ENCODE measurements at regions not wholly inside any gene's neighbourhood (a gene's known extent, or its start where the extent isn't known, plus 50 kb on each side); places are given as distances from the start of the nearest gene placed in this dataset.

- no peak overlapping the region for H3K14ac ChIP-seq (ENCODE audit: insufficient read depth, low read length)
- Mint-ChIP-seq H3K27ac (no peak overlapping the region), H3K4me3 (no peak overlapping the region), H3K36me3 (ENCODE audit: insufficient read depth in 1 of 3, low read depth in 3 of 3) (no peaks in the 10 kb centered on the region), H3K27me3 (ENCODE audit: low read depth) (no peaks in the 10 kb centered on the region), H3K9me3 (no peaks in the 10 kb centered on the region), H3K4me1 (peaks cover 3 to 5% of the 10 kb centered on the region in 2 experiments; a peak in 3 of 4 replicates)
- no peak overlapping the region for H3T11ph ChIP-seq (ENCODE audit: low read length)
- H3K23me2 ChIP-seq (ENCODE audit: insufficient read length, low read depth, low read length, poor library complexity, severe bottlenecking): no peaks in the 10 kb centered on the region
- whole genome bisulfite sequencing (ENCODE audit: extremely low coverage, insufficient read length, low lambda C conversion rate): no CpG with 5 or more reads among the region's 2 CpGs
- no peak overlapping the region for H2BK12ac ChIP-seq (ENCODE audit: insufficient read length, low read depth, low read length)
- H2AK5ac ChIP-seq (ENCODE audit: insufficient read length, low read length): no peak overlapping the region
- no peaks in the 10 kb centered on the region for H3K79me1 ChIP-seq (ENCODE audit: insufficient read depth, low read depth, low read length, poor library complexity, severe bottlenecking)
- H4K5ac ChIP-seq (ENCODE audit: insufficient read length, low read depth, low read length): no peak overlapping the region
- no peaks in the 10 kb centered on the region for H3K79me2 ChIP-seq (ENCODE audit: insufficient read depth, low read length)
- no peak overlapping the region for H4K91ac ChIP-seq (ENCODE audit: insufficient read length, low read depth, low read length)
- H3K56ac ChIP-seq (ENCODE audit: insufficient read length, low read depth, low read length): no peak overlapping the region
- TF ChIP-seq CTCF (conservative IDR thresholded peaks at IDR 0.05): no peak
- H2BK120ac ChIP-seq (ENCODE audit: low read depth, low read length, poor library complexity, severe bottlenecking): no peak overlapping the region
- H3K23ac ChIP-seq (ENCODE audit: insufficient read length, low read depth, low read length): no peak overlapping the region
- H2AFZ ChIP-seq (ENCODE audit: low read length): no peak overlapping the region
- H3K27me3 ChIP-seq (ENCODE audit: insufficient read depth, low read length): no peaks in the 10 kb centered on the region
- H2BK15ac ChIP-seq (ENCODE audit: low read depth, low read length): no peak overlapping the region
- H3K9ac ChIP-seq (ENCODE audit: extremely low read depth, insufficient read length, low read length): no peak overlapping the region
- no peaks in the 10 kb centered on the region for H3K4me1 ChIP-seq (ENCODE audit: insufficient read depth, low read length)
- no peak overlapping the region for H3K27ac ChIP-seq (ENCODE audit: insufficient read length, low read depth, low read length)
- no peak overlapping the region for H4K8ac ChIP-seq (replicated peaks; ENCODE audit: insufficient read length, low read depth, low read length)
- H3K18ac ChIP-seq (ENCODE audit: insufficient read length, low read depth, low read length): no peak overlapping the region
- no peaks in the 10 kb centered on the region for H4K20me1 ChIP-seq (ENCODE audit: control insufficient read depth, insufficient read depth, insufficient read length)
- no peaks in the 10 kb centered on the region for H3K9me3 ChIP-seq (ENCODE audit: control insufficient read depth, low read depth, low read length)
- no peak overlapping the region for H2BK5ac ChIP-seq (ENCODE audit: insufficient read length, low read length)
- H3K4ac ChIP-seq (ENCODE audit: low read depth, low read length): no peak overlapping the region
- no peak overlapping the region for H2BK20ac ChIP-seq (ENCODE audit: low read depth, low read length, poor library complexity, severe bottlenecking)
- no peak overlapping the region for H3K4me2 ChIP-seq (ENCODE audit: insufficient read depth, insufficient read length, low read length)
- no peak for DNase-seq
Observed at GRCh38 chr3:144257381-144257780, 285.8 kb downstream of the DIPK2A start.

Measured in H9 (cell line).